Prostate gland (tissue), 2 donors: ENCODE measurements at regions not wholly inside any gene's neighbourhood (a gene's known extent, or its start where the extent isn't known, plus 50 kb on each side); places are given as distances from the start of the nearest gene placed in this dataset.

Source experiments
- DNase-seq: peaks from one replicate; pipeline ENCODE4 v3.0.0-alpha.2; 2019; ENCODE audit warnings: low spot score
- H3K27ac ChIP-seq, 2 donors: fragments of 200-600 bp; sonication (generic); 2 replicates each; pipeline ENCODE4 v1.5.1; 2017 to 2019
- H3K27me3 ChIP-seq: fragments of 200-600 bp; sonication (generic); replicated peaks from 2 replicates; pipeline ENCODE4 v1.5.1; 2019; ENCODE audit not compliant: insufficient read depth
- H3K36me3 ChIP-seq, 2 donors: fragments of 200-600 bp; sonication (generic); 1 replicate in 1 of 2; 2 replicates in 1 of 2; pipeline versions ENCODE4 v1.5.1 to v1.8.1; 2017 to 2019
- H3K4me1 ChIP-seq: fragments of 200-600 bp; sonication (generic); replicated peaks from 2 replicates; pipeline ENCODE4 v1.5.1; 2019
- H3K4me3 ChIP-seq, 2 donors: fragments of 200-600 bp; sonication (generic); 2 replicates each; pipeline ENCODE4 v1.5.1; 2017 to 2019
- H3K9me3 ChIP-seq: fragments of 200-600 bp; sonication (generic); 2 replicates; pipeline ENCODE4 v1.5.1; 2017
- POLR2A ChIP-seq: fragments of 450-650 bp; IDR thresholded peaks from one replicate; pipeline ENCODE4 v1.6.1; 2016; ENCODE audit warnings: antibody characterized with exemption, mild to moderate bottlenecking
- POLR2AphosphoS5 ChIP-seq: sonication (generic); formaldehyde crosslinking; IDR thresholded peaks from one replicate; pipeline ENCODE4 v1.6.1; 2017; ENCODE audit warnings: antibody characterized with exemption
- WGBS: methylation state at CpG from one replicate; pipeline ENCODE4 v1.1.5; 2018; 5-methylcytosine and 5-hydroxymethylcytosine counted together
- intact Hi-C: fragments of 100-400 bp; cut with DNase I; formaldehyde crosslinking; loops from one replicate; pipeline ENCODE4 v1.14.2; 2022
- TF ChIP-seq, protein P1 (sequence below), 4 experiments: fragments of 200-600 bp in 2 of 4; fragments of 450-650 bp in 2 of 4; sonication (generic) in 2 of 4; IDR thresholded peaks; 1 replicate in 3 of 4; 2 replicates in 1 of 4; pipeline ENCODE4 v1.5.1; 2016 to 2019; ENCODE audit warnings: antibody characterized with exemption in 4 of 4, mild to moderate bottlenecking in 2 of 4, moderate library complexity in 2 of 4

DNA sequence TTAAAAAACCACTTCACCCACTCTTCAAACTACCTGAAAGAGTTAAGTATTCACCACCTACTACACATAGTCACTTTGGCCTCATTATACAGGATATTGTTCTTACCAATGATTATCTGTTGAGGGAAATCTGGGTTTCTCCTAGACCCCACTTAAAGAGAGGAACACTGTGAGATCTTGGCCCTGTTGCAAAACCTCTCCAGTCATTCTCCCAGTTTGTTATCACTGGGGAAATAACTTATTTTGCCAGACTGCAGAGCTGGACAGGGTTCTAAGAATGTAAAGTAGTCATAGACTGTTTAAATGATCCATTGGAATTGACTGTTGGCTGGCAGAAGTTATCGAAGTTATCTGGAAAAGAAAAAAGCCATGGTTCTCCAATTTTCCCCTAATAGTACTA lies 143.8 kb downstream of the HGF start:
- H3K36me3 ChIP-seq, result no peaks in the 10 kb centered on the region
- no peak for DNase-seq
- no peak overlapping the region for H3K27ac ChIP-seq
- H3K4me1 ChIP-seq, result no peaks in the 10 kb centered on the region
- H3K27me3 ChIP-seq, result no peaks in the 10 kb centered on the region
- no peaks in the 10 kb centered on the region for H3K9me3 ChIP-seq
- WGBS, result 67% methylated on average over 1 of the region's 1 CpG
- TF ChIP-seq POLR2AphosphoS5 (no peak), POLR2A (no peak)
- TF ChIP-seq, protein P1, sequence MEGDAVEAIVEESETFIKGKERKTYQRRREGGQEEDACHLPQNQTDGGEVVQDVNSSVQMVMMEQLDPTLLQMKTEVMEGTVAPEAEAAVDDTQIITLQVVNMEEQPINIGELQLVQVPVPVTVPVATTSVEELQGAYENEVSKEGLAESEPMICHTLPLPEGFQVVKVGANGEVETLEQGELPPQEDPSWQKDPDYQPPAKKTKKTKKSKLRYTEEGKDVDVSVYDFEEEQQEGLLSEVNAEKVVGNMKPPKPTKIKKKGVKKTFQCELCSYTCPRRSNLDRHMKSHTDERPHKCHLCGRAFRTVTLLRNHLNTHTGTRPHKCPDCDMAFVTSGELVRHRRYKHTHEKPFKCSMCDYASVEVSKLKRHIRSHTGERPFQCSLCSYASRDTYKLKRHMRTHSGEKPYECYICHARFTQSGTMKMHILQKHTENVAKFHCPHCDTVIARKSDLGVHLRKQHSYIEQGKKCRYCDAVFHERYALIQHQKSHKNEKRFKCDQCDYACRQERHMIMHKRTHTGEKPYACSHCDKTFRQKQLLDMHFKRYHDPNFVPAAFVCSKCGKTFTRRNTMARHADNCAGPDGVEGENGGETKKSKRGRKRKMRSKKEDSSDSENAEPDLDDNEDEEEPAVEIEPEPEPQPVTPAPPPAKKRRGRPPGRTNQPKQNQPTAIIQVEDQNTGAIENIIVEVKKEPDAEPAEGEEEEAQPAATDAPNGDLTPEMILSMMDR (IDR thresholded peaks at IDR 0.05), result no peak
- no peak overlapping the region for H3K4me3 ChIP-seq
- intact Hi-C loops, result no loop called here

DNA sequence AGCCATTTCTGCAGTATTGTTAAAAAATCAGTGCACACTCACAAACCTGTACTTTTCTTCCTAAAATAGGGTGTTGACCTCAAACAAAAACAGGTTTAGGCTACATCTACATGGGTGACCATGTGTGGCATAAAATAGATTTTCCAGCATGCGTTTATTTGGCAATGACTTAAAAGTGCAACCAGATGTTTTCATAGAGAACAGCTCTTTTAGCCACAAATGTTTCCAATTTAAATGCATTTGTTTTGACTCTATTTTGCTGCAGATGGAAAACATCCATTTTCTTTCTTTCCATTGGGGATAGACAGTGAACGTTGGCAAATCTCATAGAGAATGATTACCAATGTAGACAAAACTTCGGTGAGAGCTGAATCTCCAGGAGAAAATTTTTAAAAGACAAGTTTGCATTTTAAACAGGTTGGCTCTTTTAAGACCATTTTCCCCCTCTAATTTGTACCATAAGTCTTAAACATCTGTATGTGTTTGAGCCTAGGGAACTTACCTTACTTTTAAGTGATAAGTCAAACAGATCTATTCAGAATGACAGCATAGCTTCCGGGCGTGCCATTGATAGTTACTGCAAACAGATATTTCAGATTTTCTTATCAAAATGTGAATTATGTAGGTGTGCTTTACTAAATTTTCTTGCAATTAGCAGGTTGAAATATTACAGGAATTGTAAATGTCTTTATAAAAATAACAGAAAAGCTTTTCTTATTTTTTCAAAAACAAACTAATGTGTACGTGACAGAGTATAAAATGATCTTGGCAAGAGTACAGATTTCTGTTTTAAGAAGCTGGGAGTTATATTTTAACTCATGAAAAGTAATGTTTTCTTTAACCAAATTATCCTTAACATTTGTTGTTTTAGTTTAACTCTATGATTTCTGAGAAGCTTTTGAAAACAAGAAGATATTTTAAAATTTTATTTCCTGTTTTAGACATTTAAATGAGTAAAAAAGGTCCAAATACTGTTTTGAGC lies 144.9 kb downstream of the HGF start:
- Histone ChIP-seq H3K4me1 (no peaks in the 10 kb centered on the region), H3K27ac (no peak overlapping the region), H3K36me3 (no peaks in the 10 kb centered on the region), H3K27me3 (no peaks in the 10 kb centered on the region), H3K9me3 (no peaks in the 10 kb centered on the region), H3K4me3 (no peak overlapping the region)
- WGBS, result 69% methylated on average over 6 of the region's 6 CpGs
- DNase-seq, result no peak
- no peak for TF ChIP-seq POLR2AphosphoS5
- TF ChIP-seq, protein P1 (IDR thresholded peaks at IDR 0.05), result no peak
- no peak for TF ChIP-seq POLR2A
- intact Hi-C loops, result no loop called here

DNA sequence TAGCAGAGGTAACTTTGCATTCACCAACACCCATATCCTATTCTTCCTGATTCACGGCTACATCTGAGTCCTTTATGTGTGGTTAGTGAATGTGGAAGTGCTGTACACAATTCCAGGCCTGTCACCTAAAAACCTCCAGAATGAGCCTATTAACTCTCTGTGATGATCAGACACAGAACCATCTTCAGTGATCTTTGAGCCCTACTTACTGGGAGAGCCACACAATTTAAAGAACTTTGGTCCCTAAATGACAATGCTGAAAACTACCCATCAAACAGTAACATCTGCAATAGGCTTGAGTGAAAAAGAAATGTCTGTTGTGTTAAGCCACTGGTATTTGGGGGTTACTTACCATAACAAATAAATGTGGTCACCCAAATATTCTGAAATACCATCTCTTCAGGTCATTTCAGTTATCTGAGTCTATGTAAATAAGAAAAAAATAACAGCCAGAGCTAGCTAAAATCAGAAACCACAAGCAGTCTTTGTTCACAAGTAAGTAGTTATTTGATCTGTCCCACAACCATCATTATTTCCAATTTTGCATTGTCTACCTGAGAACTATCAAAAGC lies 145.7 kb downstream of the HGF start:
- H3K36me3 ChIP-seq, result no peaks in the 10 kb centered on the region
- no peak overlapping the region for H3K4me3 ChIP-seq
- WGBS, result 88% methylated on average over 1 of the region's 1 CpG
- no peaks in the 10 kb centered on the region for H3K9me3 ChIP-seq
- no peak overlapping the region for H3K27ac ChIP-seq
- no peaks in the 10 kb centered on the region for H3K27me3 ChIP-seq
- no peaks in the 10 kb centered on the region for H3K4me1 ChIP-seq
- TF ChIP-seq POLR2A (no peak), POLR2AphosphoS5 (no peak)
- TF ChIP-seq, protein P1 (IDR thresholded peaks at IDR 0.05), result no peak
- DNase-seq, result no peak
- intact Hi-C loops, result no loop called here

DNA sequence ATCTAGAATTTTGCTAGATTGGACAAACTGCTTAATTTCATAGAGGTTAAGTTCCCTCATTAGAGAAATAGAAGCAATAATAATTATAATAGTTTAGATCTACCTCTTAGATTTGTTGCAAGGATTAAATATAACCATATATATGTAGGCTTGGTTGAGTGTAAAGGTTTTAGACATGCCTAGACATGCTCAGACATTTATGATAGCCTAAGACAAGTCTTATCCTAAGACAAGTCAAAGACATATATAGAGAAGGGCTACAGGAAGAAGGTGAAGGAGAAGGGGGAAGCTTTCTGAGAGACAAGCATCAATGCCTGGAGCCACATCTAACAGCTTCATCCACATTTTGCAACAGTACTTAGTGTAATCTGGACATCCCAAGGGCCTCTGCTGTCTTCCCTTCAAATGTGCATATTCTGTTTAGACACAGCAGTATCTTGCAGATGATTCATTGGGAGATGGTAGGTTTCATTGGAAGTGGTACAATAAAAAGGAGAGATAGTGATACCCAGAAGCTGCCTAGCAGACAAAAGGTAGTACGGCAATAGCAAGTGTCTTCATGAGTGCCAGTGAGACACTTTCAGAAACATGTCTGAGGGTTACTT lies 146.5 kb downstream of the HGF start:
- Histone ChIP-seq H3K9me3 (no peaks in the 10 kb centered on the region), H3K36me3 (no peaks in the 10 kb centered on the region), H3K4me3 (no peak overlapping the region), H3K27ac (no peak overlapping the region), H3K4me1 (no peaks in the 10 kb centered on the region), H3K27me3 (no peaks in the 10 kb centered on the region)
- DNase-seq, result no peak
- no peak for TF ChIP-seq POLR2AphosphoS5
- no peak for TF ChIP-seq POLR2A
- TF ChIP-seq, protein P1 (IDR thresholded peaks at IDR 0.05), result no peak
- intact Hi-C loops, result no loop called here
- WGBS, result 97% methylated on average over 1 of the region's 1 CpG
